ENCODE measurements at regions not wholly inside any gene's neighbourhood (a gene's known extent, or its start where the extent isn't known, plus 50 kb on each side); places are given as distances from the start of the nearest gene placed in this dataset.

DNA sequence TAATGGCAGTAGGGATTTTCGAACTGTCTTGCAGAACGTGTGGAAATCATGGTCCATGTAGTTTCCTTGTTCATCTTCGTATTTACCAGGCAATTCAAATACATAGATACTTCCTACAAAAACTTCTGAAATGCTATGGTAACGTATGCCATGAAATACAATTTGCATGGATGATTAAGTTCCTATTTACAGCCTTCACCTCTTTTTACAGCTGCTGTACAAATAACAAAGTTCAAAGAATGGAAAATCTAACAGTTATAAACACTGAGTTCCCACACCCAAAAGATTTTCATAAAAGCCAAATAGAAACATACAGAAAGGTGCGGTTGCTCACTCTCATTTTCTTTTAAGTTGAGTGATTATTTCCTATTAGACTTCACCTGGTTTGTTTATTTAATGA is 115.8 kb upstream of the TNFSF11 start:
- TF ChIP-seq, protein P1, sequence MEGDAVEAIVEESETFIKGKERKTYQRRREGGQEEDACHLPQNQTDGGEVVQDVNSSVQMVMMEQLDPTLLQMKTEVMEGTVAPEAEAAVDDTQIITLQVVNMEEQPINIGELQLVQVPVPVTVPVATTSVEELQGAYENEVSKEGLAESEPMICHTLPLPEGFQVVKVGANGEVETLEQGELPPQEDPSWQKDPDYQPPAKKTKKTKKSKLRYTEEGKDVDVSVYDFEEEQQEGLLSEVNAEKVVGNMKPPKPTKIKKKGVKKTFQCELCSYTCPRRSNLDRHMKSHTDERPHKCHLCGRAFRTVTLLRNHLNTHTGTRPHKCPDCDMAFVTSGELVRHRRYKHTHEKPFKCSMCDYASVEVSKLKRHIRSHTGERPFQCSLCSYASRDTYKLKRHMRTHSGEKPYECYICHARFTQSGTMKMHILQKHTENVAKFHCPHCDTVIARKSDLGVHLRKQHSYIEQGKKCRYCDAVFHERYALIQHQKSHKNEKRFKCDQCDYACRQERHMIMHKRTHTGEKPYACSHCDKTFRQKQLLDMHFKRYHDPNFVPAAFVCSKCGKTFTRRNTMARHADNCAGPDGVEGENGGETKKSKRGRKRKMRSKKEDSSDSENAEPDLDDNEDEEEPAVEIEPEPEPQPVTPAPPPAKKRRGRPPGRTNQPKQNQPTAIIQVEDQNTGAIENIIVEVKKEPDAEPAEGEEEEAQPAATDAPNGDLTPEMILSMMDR (IDR thresholded peaks at IDR 0.05; ENCODE audit: low read depth, low read length, poor library complexity, severe bottlenecking) = no peak
- TF ChIP-seq EZH2phosphoT487 (IDR thresholded peaks at IDR 0.05; ENCODE audit: borderline replicate concordance, low read length) = no peak
